ENCODE measurements at regions not wholly inside any gene's neighbourhood (a gene's known extent, or its start where the extent isn't known, plus 50 kb on each side); places are given as distances from the start of the nearest gene placed in this dataset.

DNA sequence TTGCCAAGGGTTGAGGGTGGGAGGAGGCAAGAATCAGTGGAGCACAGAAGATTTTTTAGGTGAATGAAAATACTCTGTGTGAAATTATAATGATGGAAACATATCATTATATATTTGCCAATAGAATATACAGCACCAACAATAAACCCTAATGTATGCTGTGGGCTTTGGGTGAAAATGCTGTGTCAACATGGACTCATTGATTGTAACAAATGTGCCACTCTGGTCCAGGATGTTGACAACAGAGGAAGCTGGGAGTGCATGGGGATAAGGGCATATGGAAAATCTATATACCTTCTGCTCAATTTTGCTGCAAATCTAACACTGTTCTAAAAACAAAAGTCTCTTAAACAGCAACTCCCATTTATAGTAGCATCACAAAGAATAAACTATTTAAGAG, 114.3 kb downstream of the LYZL1 start:
- no peak for DNase-seq

DNA sequence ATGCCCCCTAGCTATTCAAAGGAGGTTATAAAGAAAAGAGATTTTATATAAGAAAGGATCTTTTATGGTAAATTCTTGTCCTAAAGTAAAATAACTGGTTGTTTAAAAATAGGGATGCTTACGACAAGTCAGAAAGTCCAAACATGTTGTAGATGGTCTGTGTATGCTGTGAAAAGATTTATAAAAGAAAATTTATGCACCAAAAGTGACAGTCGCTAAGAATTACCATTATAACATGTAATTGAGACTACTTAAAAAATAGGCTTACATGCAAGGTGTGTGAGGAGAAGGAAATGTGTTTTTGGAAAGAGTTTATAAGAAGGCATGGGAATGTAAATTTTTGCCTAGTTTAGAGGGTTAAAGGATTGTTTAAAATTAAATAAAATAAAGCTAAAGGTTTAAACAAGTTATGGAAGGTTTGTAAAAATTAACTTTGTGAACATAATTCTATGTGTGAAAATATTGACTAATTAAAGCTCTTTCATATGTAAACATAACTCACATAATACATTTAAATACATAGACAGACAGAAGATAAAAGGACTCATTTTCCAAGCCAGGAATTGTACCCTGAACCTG, 118.5 kb downstream of the LYZL1 start:
- DNase-seq = no peak
